Stimulated activated CD4-positive, alpha-beta T cell treated with anti-CD3 and anti-CD28 coated beads, Interleukin-2, amount 100 ng/mL, for 4 hours (primary cell): ENCODE measurements at regions not wholly inside any gene's neighbourhood (a gene's known extent, or its start where the extent isn't known, plus 50 kb on each side); places are given as distances from the start of the nearest gene placed in this dataset.
"Not testable (repeated sequence)": the region's sequence is repeated elsewhere in the genome, so short reads cannot be mapped to it uniquely, and the experiment has no call there.

Source experiments
- DNase-seq: peaks from one replicate; pipeline ENCODE4 v3.0.0-alpha.2; 2020; ENCODE audit warnings: low read depth

GRCh38 chr1:121443001-121443540 lies 258.3 kb downstream of the SRGAP2C start:
- DNase-seq, result no peak

GRCh38 chr1:121444096-121444495 lies 259.3 kb downstream of the SRGAP2C start:
- DNase-seq, result no peak

DNA sequence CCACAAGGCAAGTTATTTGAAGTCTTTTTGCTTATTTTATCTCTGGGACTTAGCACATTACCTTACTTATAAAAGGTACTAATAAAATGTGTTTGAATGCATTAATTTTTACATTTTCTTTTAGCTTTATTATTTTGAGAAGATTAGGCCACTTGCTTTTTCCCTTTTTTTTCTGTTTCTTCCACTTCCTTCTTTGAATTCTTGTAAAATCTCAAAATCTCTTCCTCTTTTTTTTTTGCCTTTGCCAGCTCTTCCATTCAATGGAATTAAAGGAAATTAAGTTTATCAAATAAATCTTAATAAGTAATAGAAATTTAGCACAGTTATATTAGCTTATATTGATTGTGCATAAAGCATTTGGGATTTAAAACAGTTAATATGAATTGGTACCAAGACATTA lies 260.9 kb downstream of the SRGAP2C start:
- DNase-seq, result no peak

DNA sequence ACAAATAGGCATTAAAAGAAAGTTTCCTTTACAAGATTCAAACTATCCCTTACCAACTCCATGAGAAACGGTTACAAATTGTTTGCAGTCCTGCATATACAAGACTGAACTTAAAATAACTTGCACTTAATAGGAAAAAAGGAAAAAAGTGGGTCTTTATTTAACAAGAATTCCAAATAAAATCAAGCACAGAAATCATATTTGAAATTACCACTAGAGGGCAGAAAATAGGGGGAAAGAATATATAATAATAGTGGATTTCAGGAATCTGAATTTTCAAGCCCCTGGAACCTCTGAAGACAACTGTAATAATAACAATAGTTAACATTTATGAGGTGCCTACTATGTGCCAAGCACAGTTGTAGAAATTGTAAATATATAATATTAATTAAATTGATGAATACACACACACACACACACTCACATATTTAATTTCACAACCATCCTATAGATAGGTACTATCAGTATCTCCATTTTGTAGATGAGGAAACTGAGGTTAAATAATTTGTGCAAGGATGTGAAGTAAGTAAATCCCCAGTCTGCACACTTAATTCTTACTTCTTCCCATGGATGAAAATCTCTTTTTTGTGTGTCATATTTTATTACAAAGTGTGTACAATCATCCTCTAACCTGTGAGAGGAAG lies 262.6 kb downstream of the SRGAP2C start:
- not testable (repeated sequence) for DNase-seq

DNA sequence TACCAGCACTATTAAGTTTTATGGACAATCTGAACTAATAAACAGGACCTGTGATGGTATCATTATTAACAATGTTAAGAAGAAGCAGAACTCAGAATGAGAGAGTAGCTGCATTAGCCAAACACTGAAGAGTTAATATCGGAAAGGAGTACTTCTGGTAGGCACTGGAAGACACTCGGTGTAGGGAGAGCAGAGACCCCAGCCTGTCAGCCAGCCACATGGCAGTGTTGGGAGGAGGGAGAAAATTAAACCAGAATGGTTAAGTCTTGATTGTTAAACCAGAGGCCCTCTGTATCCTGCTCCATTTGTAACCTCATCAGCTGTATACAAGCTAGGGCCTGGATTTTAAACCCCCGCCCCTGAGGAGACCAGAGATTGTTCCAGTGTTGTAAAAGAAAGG lies 263.3 kb downstream of the SRGAP2C start:
- DNase-seq, result not testable (repeated sequence)

DNA sequence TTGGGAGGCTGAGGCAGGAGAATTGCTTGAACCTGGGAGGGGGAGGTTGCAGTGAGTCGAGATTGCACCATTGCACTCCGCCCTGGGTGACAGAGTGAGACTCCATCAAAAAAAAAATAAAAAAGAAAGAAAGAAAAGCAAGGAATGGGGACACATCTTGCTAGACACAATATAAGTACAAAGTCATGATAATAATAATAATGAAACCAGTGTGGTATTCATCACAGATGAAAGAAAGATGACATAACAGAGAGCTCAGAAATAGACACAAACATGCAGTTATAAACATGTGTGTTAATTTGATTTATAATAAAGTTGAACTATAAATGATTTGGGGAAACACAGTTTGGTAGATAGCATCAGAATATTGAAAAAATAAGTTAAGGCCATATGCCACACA lies 264.1 kb downstream of the SRGAP2C start:
- DNase-seq, result no peak

DNA sequence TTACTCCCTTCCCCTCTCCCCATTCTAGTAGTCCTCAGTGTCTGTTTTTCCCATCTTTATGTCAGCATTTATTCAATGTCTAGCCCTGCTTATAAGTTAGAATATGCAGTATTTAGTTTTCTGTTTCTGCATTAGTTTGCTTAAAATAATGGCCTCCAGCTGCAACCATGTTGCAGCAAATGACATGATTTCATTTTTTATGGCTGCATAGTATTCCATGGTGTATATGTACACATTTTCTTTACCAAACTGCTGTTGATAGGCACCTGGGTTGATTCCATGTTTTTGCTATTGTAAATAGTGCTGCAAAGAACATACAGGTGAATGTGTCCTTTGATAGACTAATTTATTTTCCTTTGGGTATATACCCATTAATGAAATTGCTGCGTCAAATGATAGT lies 267.7 kb downstream of the SRGAP2C start:
- no peak for DNase-seq

- DNase-seq, result no peak
Observed at GRCh38 chr1:121458291-121459048, 273.7 kb downstream of the SRGAP2C start.

- no peak for DNase-seq
Observed at GRCh38 chr1:121459235-121459634, 274.5 kb downstream of the SRGAP2C start.

DNA sequence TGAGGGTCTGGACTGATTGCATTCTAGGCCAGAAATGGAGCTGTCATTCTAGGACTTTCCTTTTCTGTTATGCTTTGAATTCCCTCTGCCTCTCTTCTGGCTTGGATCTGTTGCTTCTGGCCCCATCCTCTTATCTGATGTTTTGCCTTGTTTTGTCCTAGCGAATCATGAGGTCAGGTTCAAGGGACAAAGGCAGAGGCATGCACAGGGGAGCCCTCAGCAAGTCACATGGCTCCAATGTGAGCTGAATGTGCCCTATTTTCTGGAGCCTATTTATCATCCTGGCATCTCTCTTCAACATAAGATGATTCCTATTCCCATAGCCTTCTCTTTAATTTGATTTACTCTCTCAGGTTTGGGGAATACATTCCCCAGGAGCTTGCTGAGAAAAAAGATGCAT lies 284.6 kb downstream of the SRGAP2C start:
- DNase-seq, result not testable (repeated sequence)

DNA sequence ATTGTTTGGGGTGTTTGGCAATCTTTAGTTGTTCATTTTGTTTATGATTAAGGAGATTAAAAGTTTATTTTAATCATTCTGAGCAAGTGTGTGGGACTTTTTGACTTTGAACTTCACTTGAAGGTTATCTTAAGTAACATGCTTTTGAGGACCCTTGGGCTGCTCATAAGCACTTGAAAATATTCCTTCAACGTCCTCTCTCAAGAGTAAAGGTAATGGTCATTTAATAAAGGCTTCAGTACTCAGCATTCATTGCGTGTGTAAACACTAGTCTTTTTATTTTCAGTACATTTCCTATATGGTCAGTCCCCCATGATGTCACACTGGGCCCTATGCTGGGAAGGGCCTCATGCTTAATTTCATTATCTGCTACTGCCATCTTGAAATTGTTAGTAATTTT lies 285.6 kb downstream of the SRGAP2C start:
- not testable (repeated sequence) for DNase-seq

- no peak for DNase-seq
Observed at GRCh38 chr1:121471523-121471922, 286.7 kb downstream of the SRGAP2C start.

- no peak for DNase-seq
Observed at GRCh38 chr1:121472017-121472416, 287.2 kb downstream of the SRGAP2C start.

- DNase-seq, result no peak
Observed at GRCh38 chr1:121483234-121483633, 298.5 kb downstream of the SRGAP2C start.

GRCh38 chr1:121483961-121484424 lies 299.2 kb downstream of the SRGAP2C start:
- no peak for DNase-seq

- DNase-seq, result not testable (repeated sequence)
Observed at GRCh38 chr1:121494796-121495195, 310.0 kb downstream of the SRGAP2C start.

- not testable (repeated sequence) for DNase-seq
Observed at GRCh38 chr1:121511455-121511854, 326.7 kb downstream of the SRGAP2C start.

DNA sequence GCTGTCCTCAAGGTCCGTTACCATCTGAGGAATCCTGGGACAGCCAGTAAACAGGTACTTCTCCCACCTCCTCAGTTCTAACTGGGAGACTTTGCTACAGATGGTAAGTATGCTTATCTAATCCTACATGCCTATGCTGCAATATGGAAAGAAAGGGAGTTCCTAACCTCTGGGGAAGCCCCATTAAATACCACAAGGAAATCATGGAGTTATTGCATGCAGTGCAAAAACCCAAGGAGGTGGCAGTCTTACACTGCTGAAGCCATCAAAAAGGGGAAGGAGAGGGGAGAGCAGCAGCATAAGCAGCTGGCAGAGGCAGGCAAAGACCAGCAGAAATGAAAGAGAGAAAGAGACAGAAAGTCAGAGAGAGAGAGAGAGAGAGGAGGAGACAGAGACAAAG lies 327.1 kb downstream of the SRGAP2C start:
- not testable (repeated sequence) for DNase-seq

- no peak for DNase-seq
Observed at GRCh38 chr1:121515235-121515634, 330.5 kb downstream of the SRGAP2C start.

DNA sequence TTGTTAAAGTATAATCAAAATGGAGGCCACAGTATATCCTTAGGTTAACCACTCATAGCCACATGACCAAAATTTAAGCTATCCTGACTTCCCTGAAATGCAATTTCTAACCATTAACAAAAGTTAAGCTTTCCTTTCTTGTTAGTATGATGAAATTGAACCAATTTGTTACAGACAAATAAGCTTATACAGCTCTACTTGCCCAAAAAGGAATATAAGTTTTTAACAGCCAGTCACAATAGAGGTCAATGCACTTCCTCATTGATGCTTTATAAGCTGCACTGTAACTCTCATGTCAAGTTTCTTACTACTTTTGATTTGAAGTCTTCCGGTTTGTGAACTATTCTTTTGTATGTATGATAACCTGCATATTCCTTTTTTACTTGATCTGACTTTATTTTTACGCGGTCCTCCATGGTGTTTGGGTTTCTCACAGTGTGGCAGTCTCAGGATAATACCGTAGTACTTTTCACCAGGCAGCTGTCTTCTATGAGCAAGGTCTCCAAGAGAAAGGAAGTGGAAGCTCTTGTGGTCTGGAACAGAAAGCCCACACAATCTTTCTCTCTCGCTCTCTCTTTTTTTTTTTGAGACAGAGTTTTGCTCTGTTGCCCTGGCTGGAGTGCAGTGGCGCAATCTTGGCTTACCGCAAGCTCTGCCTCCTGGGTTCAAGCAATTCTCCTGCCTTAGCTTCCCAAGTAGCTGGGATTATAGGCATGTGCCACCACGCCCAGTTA lies 331.6 kb downstream of the SRGAP2C start:
- DNase-seq, result no peak

DNA sequence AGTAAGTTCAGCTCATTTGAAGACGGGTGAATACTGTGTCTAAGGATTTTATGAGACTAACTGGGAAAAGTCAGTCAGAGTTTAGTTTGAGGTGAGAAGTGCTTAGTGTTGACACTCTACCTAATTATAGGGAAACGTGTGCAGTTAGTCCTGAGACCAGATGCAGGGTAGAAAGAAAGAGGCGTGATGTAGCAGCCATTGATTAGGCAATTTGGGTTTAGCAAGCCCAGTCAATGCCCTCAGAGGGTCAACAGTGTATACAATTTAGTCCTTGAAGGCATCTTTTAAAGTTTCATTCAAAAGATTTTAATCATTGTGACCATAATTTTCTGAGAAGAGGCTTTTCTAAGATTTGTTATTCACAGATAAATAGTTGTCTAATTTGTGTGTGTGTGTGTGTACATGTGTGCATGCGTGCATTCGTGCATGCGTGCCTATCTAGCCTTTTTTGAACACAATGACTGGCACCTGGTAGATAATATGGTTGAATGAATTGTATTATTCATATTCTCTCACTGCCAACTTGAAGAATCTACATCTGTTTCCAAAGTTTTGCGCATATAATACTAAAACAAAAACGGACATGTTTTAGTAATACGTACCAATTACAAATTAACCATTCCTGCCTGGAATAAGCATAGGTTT lies 332.9 kb downstream of the SRGAP2C start:
- DNase-seq, result no peak

- DNase-seq, result no peak
Observed at GRCh38 chr1:121518726-121519041, 333.9 kb downstream of the SRGAP2C start.
